ENCODE measurements at regions not wholly inside any gene's neighbourhood (a gene's known extent, or its start where the extent isn't known, plus 50 kb on each side); places are given as distances from the start of the nearest gene placed in this dataset.
A peak's percentile ranks its signal among the peaks of the same experiment; 100 is the strongest.

DNA sequence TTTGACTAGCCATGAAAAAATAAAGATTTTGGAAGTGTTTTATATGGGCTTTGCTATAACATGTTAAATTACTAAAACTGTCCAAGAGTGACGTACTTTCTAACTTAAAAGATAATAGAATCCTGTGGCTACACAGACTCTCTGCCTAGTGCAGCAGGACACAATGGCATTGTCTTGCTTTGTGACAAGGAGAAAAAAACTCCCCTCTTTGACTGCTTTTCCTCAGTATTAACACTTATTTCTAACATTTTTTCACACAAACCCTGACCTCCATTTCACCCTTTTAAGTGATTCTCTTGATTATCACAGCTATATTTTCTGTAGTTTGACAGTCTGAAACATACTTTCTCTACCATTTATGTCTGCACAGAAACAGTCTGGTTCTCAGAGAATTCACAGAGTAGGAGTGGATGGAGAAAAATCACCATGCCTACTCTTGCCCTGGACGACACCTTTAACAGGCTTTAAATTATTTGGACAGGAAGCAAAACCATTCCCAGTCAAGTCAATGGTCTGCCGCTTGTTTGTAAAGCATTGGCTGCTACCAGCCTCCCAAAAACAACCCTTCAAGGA is 336.3 kb upstream of the SMIM30 start:
- TF ChIP-seq RAD21 (conservative IDR thresholded peaks at IDR 0.05) (no peak), POLR2AphosphoS5 (IDR thresholded peaks at IDR 0.05) (no peak), MXI1 (conservative IDR thresholded peaks at IDR 0.05; ENCODE audit: poor library complexity, severe bottlenecking) (no peak), TAF1 (IDR thresholded peaks at IDR 0.05; ENCODE audit: low read depth) (no peak)
- TF ChIP-seq, protein P1, sequence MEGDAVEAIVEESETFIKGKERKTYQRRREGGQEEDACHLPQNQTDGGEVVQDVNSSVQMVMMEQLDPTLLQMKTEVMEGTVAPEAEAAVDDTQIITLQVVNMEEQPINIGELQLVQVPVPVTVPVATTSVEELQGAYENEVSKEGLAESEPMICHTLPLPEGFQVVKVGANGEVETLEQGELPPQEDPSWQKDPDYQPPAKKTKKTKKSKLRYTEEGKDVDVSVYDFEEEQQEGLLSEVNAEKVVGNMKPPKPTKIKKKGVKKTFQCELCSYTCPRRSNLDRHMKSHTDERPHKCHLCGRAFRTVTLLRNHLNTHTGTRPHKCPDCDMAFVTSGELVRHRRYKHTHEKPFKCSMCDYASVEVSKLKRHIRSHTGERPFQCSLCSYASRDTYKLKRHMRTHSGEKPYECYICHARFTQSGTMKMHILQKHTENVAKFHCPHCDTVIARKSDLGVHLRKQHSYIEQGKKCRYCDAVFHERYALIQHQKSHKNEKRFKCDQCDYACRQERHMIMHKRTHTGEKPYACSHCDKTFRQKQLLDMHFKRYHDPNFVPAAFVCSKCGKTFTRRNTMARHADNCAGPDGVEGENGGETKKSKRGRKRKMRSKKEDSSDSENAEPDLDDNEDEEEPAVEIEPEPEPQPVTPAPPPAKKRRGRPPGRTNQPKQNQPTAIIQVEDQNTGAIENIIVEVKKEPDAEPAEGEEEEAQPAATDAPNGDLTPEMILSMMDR (IDR thresholded peaks at IDR 0.05; ENCODE audit: poor library complexity, severe bottlenecking): no peak
- TF ChIP-seq, protein P2, sequence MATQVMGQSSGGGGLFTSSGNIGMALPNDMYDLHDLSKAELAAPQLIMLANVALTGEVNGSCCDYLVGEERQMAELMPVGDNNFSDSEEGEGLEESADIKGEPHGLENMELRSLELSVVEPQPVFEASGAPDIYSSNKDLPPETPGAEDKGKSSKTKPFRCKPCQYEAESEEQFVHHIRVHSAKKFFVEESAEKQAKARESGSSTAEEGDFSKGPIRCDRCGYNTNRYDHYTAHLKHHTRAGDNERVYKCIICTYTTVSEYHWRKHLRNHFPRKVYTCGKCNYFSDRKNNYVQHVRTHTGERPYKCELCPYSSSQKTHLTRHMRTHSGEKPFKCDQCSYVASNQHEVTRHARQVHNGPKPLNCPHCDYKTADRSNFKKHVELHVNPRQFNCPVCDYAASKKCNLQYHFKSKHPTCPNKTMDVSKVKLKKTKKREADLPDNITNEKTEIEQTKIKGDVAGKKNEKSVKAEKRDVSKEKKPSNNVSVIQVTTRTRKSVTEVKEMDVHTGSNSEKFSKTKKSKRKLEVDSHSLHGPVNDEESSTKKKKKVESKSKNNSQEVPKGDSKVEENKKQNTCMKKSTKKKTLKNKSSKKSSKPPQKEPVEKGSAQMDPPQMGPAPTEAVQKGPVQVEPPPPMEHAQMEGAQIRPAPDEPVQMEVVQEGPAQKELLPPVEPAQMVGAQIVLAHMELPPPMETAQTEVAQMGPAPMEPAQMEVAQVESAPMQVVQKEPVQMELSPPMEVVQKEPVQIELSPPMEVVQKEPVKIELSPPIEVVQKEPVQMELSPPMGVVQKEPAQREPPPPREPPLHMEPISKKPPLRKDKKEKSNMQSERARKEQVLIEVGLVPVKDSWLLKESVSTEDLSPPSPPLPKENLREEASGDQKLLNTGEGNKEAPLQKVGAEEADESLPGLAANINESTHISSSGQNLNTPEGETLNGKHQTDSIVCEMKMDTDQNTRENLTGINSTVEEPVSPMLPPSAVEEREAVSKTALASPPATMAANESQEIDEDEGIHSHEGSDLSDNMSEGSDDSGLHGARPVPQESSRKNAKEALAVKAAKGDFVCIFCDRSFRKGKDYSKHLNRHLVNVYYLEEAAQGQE (IDR thresholded peaks at IDR 0.05; ENCODE audit: borderline replicate concordance): peak; percentile 11
